ENCODE measurements at regions not wholly inside any gene's neighbourhood (a gene's known extent, or its start where the extent isn't known, plus 50 kb on each side); places are given as distances from the start of the nearest gene placed in this dataset.

- Histone ChIP-seq H4K20me1 (ENCODE audit: insufficient read depth, low read length) (no peaks in the 10 kb centered on the region), H3K36me3 (replicated peaks in 1 of 2; ENCODE audit: control insufficient read depth in 1 of 2, insufficient read depth in 2 of 2, low read length in 2 of 2) (no peaks in the 10 kb centered on the region), H2AFZ (ENCODE audit: insufficient read depth, low read depth, low read length, poor library complexity, severe bottlenecking) (no peak overlapping the region), H3K79me2 (ENCODE audit: insufficient read depth, low read length) (no peaks in the 10 kb centered on the region), H3K9me3 (replicated peaks in 1 of 2; ENCODE audit: control insufficient read depth in 1 of 2, insufficient read depth in 1 of 2, low read length in 2 of 2) (peaks cover 15% of the 10 kb centered on the region in 2 donors), H3K4me3 (replicated peaks in 1 of 3; ENCODE audit: low read depth in 2 of 3, low read length in 3 of 3) (no peak overlapping the region), H3K4me2 (replicated peaks; ENCODE audit: extremely low read depth, low read length, poor library complexity, severe bottlenecking) (no peak overlapping the region), H3K4me1 (ENCODE audit: control insufficient read depth in 1 of 2, insufficient read depth in 2 of 2, low read length in 2 of 2) (no peaks in the 10 kb centered on the region), H3K27ac (ENCODE audit: low read depth in 1 of 2, low read length in 2 of 2) (no peak overlapping the region), H3K27me3 (ENCODE audit: control insufficient read depth in 2 of 2, insufficient read depth in 2 of 2, low read length in 2 of 2) (no peaks in the 10 kb centered on the region), H3K9ac (ENCODE audit: insufficient read depth, low read length, poor library complexity, severe bottlenecking) (no peak overlapping the region)
- H3K9me3 Mint-ChIP-seq = peaks cover 3 to 17% (median 6%) of the 10 kb centered on the region in 7 donors
- peaks cover 0 to 4% (median 0%) of the 10 kb centered on the region in 3 donors for H3K27me3 Mint-ChIP-seq (ENCODE audit: low read depth in 3 of 3)
- intact Hi-C loops (cut with micrococcal nuclease) = no loop called here
- no peak overlapping the region for H3K27ac Mint-ChIP-seq
- TF ChIP-seq CTCF (IDR thresholded peaks at IDR 0.05) = no peak
- H3K4me3 Mint-ChIP-seq = no peak overlapping the region
- no peak for DNase-seq
- no peaks in the 10 kb centered on the region for H3K4me1 Mint-ChIP-seq
- WGBS (ENCODE audit: insufficient coverage) = 93% methylated on average over 10 of the region's 10 CpGs
- H3K36me3 Mint-ChIP-seq = no peaks in the 10 kb centered on the region
These were observed 98.7 kb downstream of the ERMARD start for GRCh38 chr6:169850154-169850553.

- no peak overlapping the region for H3K4me3 ChIP-seq (replicated peaks in 1 of 3; ENCODE audit: low read depth in 2 of 3, low read length in 3 of 3)
- intact Hi-C loops (cut with micrococcal nuclease) = no loop called here
- no peaks in the 10 kb centered on the region for H3K79me2 ChIP-seq (ENCODE audit: insufficient read depth, low read length)
- no peak overlapping the region for H3K9ac ChIP-seq (ENCODE audit: insufficient read depth, low read length, poor library complexity, severe bottlenecking)
- no peaks in the 10 kb centered on the region for H3K36me3 ChIP-seq (replicated peaks in 1 of 2; ENCODE audit: control insufficient read depth in 1 of 2, insufficient read depth in 2 of 2, low read length in 2 of 2)
- H3K4me3 Mint-ChIP-seq = no peak overlapping the region
- no peak overlapping the region for H3K27ac Mint-ChIP-seq
- peaks cover 0 to 11% (median 3%) of the 10 kb centered on the region in 7 donors for H3K9me3 Mint-ChIP-seq
- H2AFZ ChIP-seq (ENCODE audit: insufficient read depth, low read depth, low read length, poor library complexity, severe bottlenecking) = no peak overlapping the region
- no peak overlapping the region for H3K27ac ChIP-seq (ENCODE audit: low read depth in 1 of 2, low read length in 2 of 2)
- H3K4me2 ChIP-seq (replicated peaks; ENCODE audit: extremely low read depth, low read length, poor library complexity, severe bottlenecking) = no peak overlapping the region
- H3K27me3 Mint-ChIP-seq (ENCODE audit: low read depth in 3 of 3) = peaks cover 0 to 4% (median 3%) of the 10 kb centered on the region in 3 donors
- no peak for DNase-seq
- no peaks in the 10 kb centered on the region for H4K20me1 ChIP-seq (ENCODE audit: insufficient read depth, low read length)
- no peaks in the 10 kb centered on the region for H3K36me3 Mint-ChIP-seq
- no peak for TF ChIP-seq CTCF (IDR thresholded peaks at IDR 0.05)
- 94% methylated on average over 11 of the region's 14 CpGs for WGBS (ENCODE audit: insufficient coverage)
- H3K4me1 ChIP-seq (ENCODE audit: control insufficient read depth in 1 of 2, insufficient read depth in 2 of 2, low read length in 2 of 2) = no peaks in the 10 kb centered on the region
- H3K9me3 ChIP-seq (replicated peaks in 1 of 2; ENCODE audit: control insufficient read depth in 1 of 2, insufficient read depth in 1 of 2, low read length in 2 of 2) = peaks cover 11 to 15% of the 10 kb centered on the region in 2 donors
- no peaks in the 10 kb centered on the region for H3K4me1 Mint-ChIP-seq
- H3K27me3 ChIP-seq (ENCODE audit: control insufficient read depth in 2 of 2, insufficient read depth in 2 of 2, low read length in 2 of 2) = no peaks in the 10 kb centered on the region
These were observed 98.0 kb downstream of the ERMARD start for GRCh38 chr6:169849396-169849795.

Measured in CD14-positive monocyte (primary cell).